ENCODE measurements at regions not wholly inside any gene's neighbourhood (a gene's known extent, or its start where the extent isn't known, plus 50 kb on each side); places are given as distances from the start of the nearest gene placed in this dataset.
"Not testable (repeated sequence)": the region's sequence is repeated elsewhere in the genome, so short reads cannot be mapped to it uniquely, and the experiment has no call there.

DNA sequence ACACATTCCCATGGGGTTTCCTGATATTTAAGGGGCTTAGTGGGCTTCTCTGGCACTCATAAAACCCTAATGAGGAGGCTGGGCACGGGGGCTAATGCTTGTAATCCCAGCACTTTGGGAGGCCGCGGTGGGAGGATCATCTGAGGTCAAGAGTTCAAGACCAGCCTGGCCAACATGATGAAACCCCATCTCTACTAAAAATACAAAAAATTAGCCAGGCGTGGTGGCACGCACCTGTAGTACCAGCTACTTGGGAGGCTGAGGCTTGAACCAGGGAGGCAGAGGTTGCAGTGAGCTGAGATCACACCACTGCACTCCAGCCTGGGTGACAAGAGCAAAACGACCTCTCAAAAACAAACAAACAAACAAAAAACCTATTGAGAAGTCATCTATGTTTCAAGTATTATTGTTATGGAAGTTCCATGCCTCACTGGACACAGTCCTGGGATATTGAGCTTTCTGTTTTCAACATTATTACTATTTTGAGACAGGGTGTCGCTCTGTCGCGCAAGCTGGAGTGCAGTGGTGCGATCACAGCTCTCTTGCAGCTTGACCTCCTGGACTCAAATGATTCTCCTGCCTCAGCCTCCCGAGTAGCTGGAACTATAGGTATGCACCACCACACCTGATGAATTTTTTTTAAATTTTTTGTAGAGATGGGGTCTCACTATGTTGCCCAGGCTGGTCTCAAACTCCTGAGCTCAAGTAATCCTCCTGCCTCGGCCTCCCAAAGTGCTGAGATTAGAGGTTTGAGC, 297.9 kb downstream of the GOLGA6L6 start:
- H3K27ac ChIP-seq (ENCODE audit: low read depth in 2 of 2, low read length in 2 of 2); H3K9ac ChIP-seq (ENCODE audit: low read length in 3 of 3); DNase-seq; H3K4me1 ChIP-seq (ENCODE audit: control insufficient read depth in 2 of 3, insufficient read depth in 2 of 3, low read depth in 1 of 3, low read length in 3 of 3); H3K36me3 ChIP-seq (ENCODE audit: control insufficient read depth in 2 of 3, insufficient read depth in 3 of 3, low read length in 3 of 3); H3K27me3 ChIP-seq (ENCODE audit: control insufficient read depth, insufficient read depth, low read length); H3K4me3 ChIP-seq (ENCODE audit: low read length in 3 of 3); FAIRE-seq; intact Hi-C loops (cut with DNase I); H3K9me3 ChIP-seq (ENCODE audit: control insufficient read depth in 2 of 3, insufficient read depth in 1 of 3, low read length in 3 of 3): not testable (repeated sequence)

DNA sequence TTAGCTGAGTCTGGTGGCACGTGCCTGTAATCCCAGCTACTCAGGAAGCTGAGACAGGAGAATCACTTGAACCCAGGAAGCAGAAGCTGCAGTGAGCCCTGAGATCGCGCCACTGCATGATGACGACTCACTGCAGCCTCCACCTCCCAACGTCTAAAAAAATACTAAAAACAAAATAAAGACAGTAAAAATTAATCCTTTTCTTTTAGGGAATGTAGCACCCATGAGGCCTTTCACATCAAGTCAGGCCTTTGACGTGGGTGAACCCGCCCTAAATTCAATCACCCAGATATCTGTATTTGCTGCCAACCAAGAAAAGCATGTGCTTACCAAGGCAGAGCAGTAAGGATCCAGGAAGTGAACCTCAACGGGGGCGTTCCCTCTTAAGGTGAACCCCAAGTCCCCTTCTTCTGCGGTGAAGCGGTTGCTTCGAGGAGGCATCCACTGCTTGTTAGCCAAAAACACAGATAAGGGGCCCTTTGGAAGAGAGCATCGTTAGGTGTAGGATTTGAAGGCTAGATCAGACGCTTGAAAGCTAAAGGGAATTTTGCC, 301.2 kb downstream of the GOLGA6L6 start:
- H3K27ac ChIP-seq (ENCODE audit: low read depth in 2 of 2, low read length in 2 of 2); intact Hi-C loops (cut with DNase I); H3K9me3 ChIP-seq (ENCODE audit: control insufficient read depth in 2 of 3, insufficient read depth in 1 of 3, low read length in 3 of 3); H3K4me3 ChIP-seq (ENCODE audit: low read length in 3 of 3); H3K27me3 ChIP-seq (ENCODE audit: control insufficient read depth, insufficient read depth, low read length); FAIRE-seq; H3K9ac ChIP-seq (ENCODE audit: low read length in 3 of 3); H3K36me3 ChIP-seq (ENCODE audit: control insufficient read depth in 2 of 3, insufficient read depth in 3 of 3, low read length in 3 of 3); DNase-seq; H3K4me1 ChIP-seq (ENCODE audit: control insufficient read depth in 2 of 3, insufficient read depth in 2 of 3, low read depth in 1 of 3, low read length in 3 of 3): not testable (repeated sequence)

GRCh38 chr15:20239186-20239585, 302.4 kb downstream of the GOLGA6L6 start:
- intact Hi-C loops (cut with DNase I); H3K9me3 ChIP-seq (ENCODE audit: control insufficient read depth in 2 of 3, insufficient read depth in 1 of 3, low read length in 3 of 3); H3K27ac ChIP-seq (ENCODE audit: low read depth in 2 of 2, low read length in 2 of 2); H3K27me3 ChIP-seq (ENCODE audit: control insufficient read depth, insufficient read depth, low read length); H3K4me3 ChIP-seq (ENCODE audit: low read length in 3 of 3); H3K36me3 ChIP-seq (ENCODE audit: control insufficient read depth in 2 of 3, insufficient read depth in 3 of 3, low read length in 3 of 3); DNase-seq; FAIRE-seq; H3K4me1 ChIP-seq (ENCODE audit: control insufficient read depth in 2 of 3, insufficient read depth in 2 of 3, low read depth in 1 of 3, low read length in 3 of 3); H3K9ac ChIP-seq (ENCODE audit: low read length in 3 of 3): not testable (repeated sequence)

GRCh38 chr15:20237256-20238020, 304.2 kb downstream of the GOLGA6L6 start:
- H3K4me1 ChIP-seq (ENCODE audit: control insufficient read depth in 2 of 3, insufficient read depth in 2 of 3, low read depth in 1 of 3, low read length in 3 of 3); FAIRE-seq; H3K36me3 ChIP-seq (ENCODE audit: control insufficient read depth in 2 of 3, insufficient read depth in 3 of 3, low read length in 3 of 3); H3K27me3 ChIP-seq (ENCODE audit: control insufficient read depth, insufficient read depth, low read length); H3K9ac ChIP-seq (ENCODE audit: low read length in 3 of 3); H3K4me3 ChIP-seq (ENCODE audit: low read length in 3 of 3); H3K9me3 ChIP-seq (ENCODE audit: control insufficient read depth in 2 of 3, insufficient read depth in 1 of 3, low read length in 3 of 3); H3K27ac ChIP-seq (ENCODE audit: low read depth in 2 of 2, low read length in 2 of 2); DNase-seq; intact Hi-C loops (cut with DNase I): not testable (repeated sequence)

DNA sequence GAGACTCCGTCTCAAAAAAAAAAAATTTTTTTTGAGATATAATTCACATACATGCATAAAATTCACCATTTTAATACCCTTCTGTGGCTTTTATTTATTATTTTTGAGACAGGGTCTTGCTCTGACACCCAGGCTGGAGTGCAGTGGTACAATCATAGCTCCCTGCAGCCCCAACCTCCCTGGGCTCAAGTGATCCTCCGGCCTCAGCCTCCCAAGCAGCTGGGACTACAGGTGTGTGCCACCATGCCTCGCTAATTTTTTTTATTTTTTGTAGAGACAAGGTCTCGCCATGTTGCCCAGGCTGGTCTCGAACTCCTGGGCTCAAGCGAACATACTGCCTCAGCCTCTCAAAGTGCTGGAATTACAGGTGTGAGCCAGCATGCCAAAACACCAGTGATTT, 305.9 kb downstream of the GOLGA6L6 start:
- FAIRE-seq; H3K9ac ChIP-seq (ENCODE audit: low read length in 3 of 3); H3K27ac ChIP-seq (ENCODE audit: low read depth in 2 of 2, low read length in 2 of 2); H3K9me3 ChIP-seq (ENCODE audit: control insufficient read depth in 2 of 3, insufficient read depth in 1 of 3, low read length in 3 of 3); intact Hi-C loops (cut with DNase I); H3K27me3 ChIP-seq (ENCODE audit: control insufficient read depth, insufficient read depth, low read length); DNase-seq; H3K36me3 ChIP-seq (ENCODE audit: control insufficient read depth in 2 of 3, insufficient read depth in 3 of 3, low read length in 3 of 3); H3K4me1 ChIP-seq (ENCODE audit: control insufficient read depth in 2 of 3, insufficient read depth in 2 of 3, low read depth in 1 of 3, low read length in 3 of 3); H3K4me3 ChIP-seq (ENCODE audit: low read length in 3 of 3): not testable (repeated sequence)

DNA sequence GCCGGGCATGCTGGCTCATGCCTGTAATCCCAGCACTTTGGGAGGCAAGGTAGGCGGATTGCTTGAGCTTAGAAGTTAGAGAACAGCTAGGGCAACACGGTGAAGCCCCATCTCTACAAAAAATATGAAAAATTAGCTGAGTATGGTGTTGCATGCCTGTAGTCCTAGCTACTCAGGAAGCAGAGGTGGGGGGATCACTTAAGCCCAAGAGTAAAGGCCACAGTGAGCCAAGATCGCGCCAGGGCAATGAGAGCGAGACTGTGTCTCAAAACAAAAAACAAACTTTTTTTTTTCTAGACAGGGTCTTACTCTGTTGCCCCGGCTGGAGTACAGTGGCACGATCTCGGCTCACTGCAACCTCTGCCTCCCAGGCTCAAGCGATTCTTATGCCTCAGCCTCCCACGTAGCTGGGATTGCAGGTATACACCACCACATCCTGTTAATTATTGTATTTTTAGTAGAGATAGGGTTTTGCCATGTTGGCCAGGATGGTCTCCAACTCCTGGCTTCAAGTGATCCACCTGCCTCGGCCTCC, 307.5 kb downstream of the GOLGA6L6 start:
- DNase-seq; H3K27ac ChIP-seq (ENCODE audit: low read depth in 2 of 2, low read length in 2 of 2); H3K4me3 ChIP-seq (ENCODE audit: low read length in 3 of 3); H3K9me3 ChIP-seq (ENCODE audit: control insufficient read depth in 2 of 3, insufficient read depth in 1 of 3, low read length in 3 of 3); H3K4me1 ChIP-seq (ENCODE audit: control insufficient read depth in 2 of 3, insufficient read depth in 2 of 3, low read depth in 1 of 3, low read length in 3 of 3); H3K9ac ChIP-seq (ENCODE audit: low read length in 3 of 3); intact Hi-C loops (cut with DNase I); FAIRE-seq; H3K27me3 ChIP-seq (ENCODE audit: control insufficient read depth, insufficient read depth, low read length); H3K36me3 ChIP-seq (ENCODE audit: control insufficient read depth in 2 of 3, insufficient read depth in 3 of 3, low read length in 3 of 3): not testable (repeated sequence)

DNA sequence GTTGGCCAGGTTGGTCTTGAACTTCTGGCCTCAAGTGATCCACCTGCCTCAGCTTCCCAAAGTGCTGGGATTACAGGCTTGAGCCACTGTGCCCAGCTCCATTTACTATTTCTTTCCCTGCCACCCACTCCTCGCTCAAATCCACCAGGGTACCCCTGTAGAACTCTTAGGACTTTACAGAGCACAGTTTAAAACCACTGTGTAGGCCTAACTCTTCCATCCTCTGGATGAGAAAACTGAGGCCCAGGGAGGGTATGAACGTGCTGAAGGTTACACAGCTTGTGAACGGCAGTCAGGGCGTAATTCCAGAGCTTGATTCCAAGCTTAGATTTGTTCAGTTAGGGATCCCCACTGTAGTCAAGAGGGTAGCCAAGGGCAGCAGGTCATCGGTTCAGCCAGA, 309.1 kb downstream of the GOLGA6L6 start:
- DNase-seq, FAIRE-seq: not testable (repeated sequence)

GRCh38 chr15:20230656-20231055, 310.9 kb downstream of the GOLGA6L6 start:
- H3K27ac ChIP-seq (ENCODE audit: low read depth in 2 of 2, low read length in 2 of 2); FAIRE-seq; intact Hi-C loops (cut with DNase I); H3K4me1 ChIP-seq (ENCODE audit: control insufficient read depth in 2 of 3, insufficient read depth in 2 of 3, low read depth in 1 of 3, low read length in 3 of 3); H3K9ac ChIP-seq (ENCODE audit: low read length in 3 of 3); H3K27me3 ChIP-seq (ENCODE audit: control insufficient read depth, insufficient read depth, low read length); H3K36me3 ChIP-seq (ENCODE audit: control insufficient read depth in 2 of 3, insufficient read depth in 3 of 3, low read length in 3 of 3); H3K4me3 ChIP-seq (ENCODE audit: low read length in 3 of 3); H3K9me3 ChIP-seq (ENCODE audit: control insufficient read depth in 2 of 3, insufficient read depth in 1 of 3, low read length in 3 of 3); DNase-seq: not testable (repeated sequence)

More for the DNA sequence above, 309.1 kb downstream of the GOLGA6L6 start:
- H3K27me3 ChIP-seq (ENCODE audit: control insufficient read depth, insufficient read depth, low read length); H3K4me1 ChIP-seq (ENCODE audit: control insufficient read depth in 2 of 3, insufficient read depth in 2 of 3, low read depth in 1 of 3, low read length in 3 of 3); H3K9me3 ChIP-seq (ENCODE audit: control insufficient read depth in 2 of 3, insufficient read depth in 1 of 3, low read length in 3 of 3); H3K27ac ChIP-seq (ENCODE audit: low read depth in 2 of 2, low read length in 2 of 2); H3K36me3 ChIP-seq (ENCODE audit: control insufficient read depth in 2 of 3, insufficient read depth in 3 of 3, low read length in 3 of 3); H3K9ac ChIP-seq (ENCODE audit: low read length in 3 of 3); H3K4me3 ChIP-seq (ENCODE audit: low read length in 3 of 3); intact Hi-C loops (cut with DNase I): not testable (repeated sequence)

All from kidney (tissue), 10 donors.